ENCODE measurements at regions not wholly inside any gene's neighbourhood (a gene's known extent, or its start where the extent isn't known, plus 50 kb on each side); places are given as distances from the start of the nearest gene placed in this dataset.

DNA sequence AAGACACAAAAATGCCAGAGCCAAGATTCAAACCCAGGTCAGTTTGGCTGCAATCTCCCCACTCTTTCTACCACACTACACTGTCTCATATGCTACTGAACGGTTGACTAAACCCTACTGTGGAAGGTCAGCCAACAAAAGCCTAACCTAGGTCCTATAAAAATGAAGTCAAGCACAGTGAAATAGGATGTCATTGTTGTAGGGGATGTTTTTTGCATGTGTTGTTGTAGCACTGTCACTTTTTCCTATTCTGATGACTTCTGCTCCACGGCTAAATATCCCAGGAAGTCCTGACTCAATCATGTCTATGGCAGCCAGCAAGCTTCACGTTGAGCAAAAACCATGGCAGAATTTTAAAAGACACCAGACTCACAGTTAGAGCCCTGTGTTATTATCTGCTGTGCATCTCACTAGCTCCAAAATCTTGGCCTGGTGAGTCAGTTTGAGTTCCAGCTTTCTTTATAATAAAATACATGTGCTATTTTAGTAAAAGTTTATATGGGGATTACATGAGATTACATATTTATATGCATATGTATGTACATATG, 322.1 kb upstream of the NT5E start:
- H3K4me2 ChIP-seq (replicated peaks; ENCODE audit: low read depth, low read length, poor library complexity, severe bottlenecking) = no peak overlapping the region
- DNase-seq (no peak), ATAC-seq (ENCODE audit: low read depth) (no peak)
- no peak overlapping the region for H3K4me3 ChIP-seq (ENCODE audit: control extremely low read depth in 1 of 5, extremely low read depth in 1 of 5, insufficient read depth in 1 of 5, low read depth in 2 of 5, low read length in 4 of 5)
- no peaks in the 10 kb centered on the region for H3K27me3 ChIP-seq (replicated peaks in 1 of 4; ENCODE audit: control extremely low read depth in 1 of 4, control insufficient read depth in 3 of 4, insufficient read depth in 4 of 4, low read length in 3 of 4)
- whole genome bisulfite sequencing (ENCODE audit: insufficient coverage) = 92% methylated on average over 2 of the region's 3 CpGs
- no peaks in the 10 kb centered on the region for H4K20me1 ChIP-seq (ENCODE audit: control insufficient read depth, insufficient read depth, low read length, poor library complexity, severe bottlenecking)
- Mint-ChIP-seq H3K9me3 (ENCODE audit: insufficient read depth) (no peaks in the 10 kb centered on the region), H3K27ac (no peak overlapping the region), H3K4me1 (no peaks in the 10 kb centered on the region), H3K4me3 (no peak overlapping the region), H3K27me3 (no peaks in the 10 kb centered on the region)
- ChIA-PET POLR2A (no interaction called here), CTCF (no interaction called here)
- no peaks in the 10 kb centered on the region for H3K4me1 ChIP-seq (ENCODE audit: control insufficient read depth in 2 of 2, insufficient read depth in 2 of 2, low read length in 2 of 2)
- H3K36me3 ChIP-seq (replicated peaks in 1 of 2; ENCODE audit: control extremely low read depth in 1 of 2, control insufficient read depth in 1 of 2, extremely low read depth in 1 of 2, insufficient read depth in 2 of 2, low read length in 1 of 2) = no peaks in the 10 kb centered on the region
- H3K27ac ChIP-seq (ENCODE audit: low read length in 2 of 2) = no peak overlapping the region
- H2AFZ ChIP-seq (ENCODE audit: insufficient read depth, low read depth, low read length, poor library complexity, severe bottlenecking) = no peak overlapping the region
- H3K79me2 ChIP-seq (ENCODE audit: control insufficient read depth, insufficient read depth, low read length) = no peaks in the 10 kb centered on the region
- no peak for TF ChIP-seq CTCF (IDR thresholded peaks at IDR 0.05)
- TF ChIP-seq EZH2 (IDR thresholded peaks at IDR 0.05; ENCODE audit: borderline replicate concordance, insufficient read depth, low read depth, low read length, poor library complexity, severe bottlenecking) = no peak
- H3K9me3 ChIP-seq (ENCODE audit: control extremely low read depth in 1 of 3, control insufficient read depth in 2 of 3, insufficient read depth in 1 of 3, low read length in 2 of 3) = no peaks in the 10 kb centered on the region
- no peak overlapping the region for H3K9ac ChIP-seq (ENCODE audit: low read length)
- intact Hi-C loops (cut with micrococcal nuclease) = no loop called here

GRCh38 chr6:85127168-85127498, 322.8 kb upstream of the NT5E start:
- no peak for DNase-seq
- no peaks in the 10 kb centered on the region for H3K9me3 ChIP-seq (ENCODE audit: control extremely low read depth in 1 of 3, control insufficient read depth in 2 of 3, insufficient read depth in 1 of 3, low read length in 2 of 3)
- no peak overlapping the region for H2AFZ ChIP-seq (ENCODE audit: insufficient read depth, low read depth, low read length, poor library complexity, severe bottlenecking)
- no peak overlapping the region for H3K27ac Mint-ChIP-seq
- H3K4me3 Mint-ChIP-seq = no peak overlapping the region
- H3K36me3 ChIP-seq (replicated peaks in 1 of 2; ENCODE audit: control extremely low read depth in 1 of 2, control insufficient read depth in 1 of 2, extremely low read depth in 1 of 2, insufficient read depth in 2 of 2, low read length in 1 of 2) = no peaks in the 10 kb centered on the region
- no peaks in the 10 kb centered on the region for H3K9me3 Mint-ChIP-seq (ENCODE audit: insufficient read depth)
- H3K27me3 ChIP-seq (replicated peaks in 1 of 4; ENCODE audit: control extremely low read depth in 1 of 4, control insufficient read depth in 3 of 4, insufficient read depth in 4 of 4, low read length in 3 of 4) = no peaks in the 10 kb centered on the region
- intact Hi-C loops (cut with micrococcal nuclease) = no loop called here
- no peaks in the 10 kb centered on the region for H3K79me2 ChIP-seq (ENCODE audit: control insufficient read depth, insufficient read depth, low read length)
- no peak overlapping the region for H3K4me2 ChIP-seq (replicated peaks; ENCODE audit: low read depth, low read length, poor library complexity, severe bottlenecking)
- H4K20me1 ChIP-seq (ENCODE audit: control insufficient read depth, insufficient read depth, low read length, poor library complexity, severe bottlenecking) = no peaks in the 10 kb centered on the region
- ATAC-seq (ENCODE audit: low read depth) = no peak
- CTCF ChIA-PET = no interaction called here
- no peaks in the 10 kb centered on the region for H3K4me1 Mint-ChIP-seq
- no peaks in the 10 kb centered on the region for H3K27me3 Mint-ChIP-seq
- no peaks in the 10 kb centered on the region for H3K4me1 ChIP-seq (ENCODE audit: control insufficient read depth in 2 of 2, insufficient read depth in 2 of 2, low read length in 2 of 2)
- 61% methylated on average over 3 of the region's 4 CpGs for WGBS (ENCODE audit: insufficient coverage)
- H3K4me3 ChIP-seq (ENCODE audit: control extremely low read depth in 1 of 5, extremely low read depth in 1 of 5, insufficient read depth in 1 of 5, low read depth in 2 of 5, low read length in 4 of 5) = no peak overlapping the region
- H3K9ac ChIP-seq (ENCODE audit: low read length) = no peak overlapping the region
- no peak overlapping the region for H3K27ac ChIP-seq (ENCODE audit: low read length in 2 of 2)
- POLR2A ChIA-PET = no interaction called here
- TF ChIP-seq CTCF (IDR thresholded peaks at IDR 0.05) = no peak
- no peak for TF ChIP-seq EZH2 (IDR thresholded peaks at IDR 0.05; ENCODE audit: borderline replicate concordance, insufficient read depth, low read depth, low read length, poor library complexity, severe bottlenecking)

Measured in B cell (primary cell).